ENCODE measurements at regions not wholly inside any gene's neighbourhood (a gene's known extent, or its start where the extent isn't known, plus 50 kb on each side); places are given as distances from the start of the nearest gene placed in this dataset.

GRCh38 chr10:6951732-6952131 lies 371.7 kb upstream of the PRKCQ start:
- H3K4me1 ChIP-seq (ENCODE audit: insufficient read depth, insufficient read length): no peaks in the 10 kb centered on the region
- no peak overlapping the region for H3K4me3 ChIP-seq (ENCODE audit: insufficient read length, low read depth)
- H3K9ac ChIP-seq (ENCODE audit: insufficient read length, low read depth): no peak overlapping the region
- no peaks in the 10 kb centered on the region for H3K9me3 ChIP-seq (ENCODE audit: insufficient read depth, low read length)
- no peaks in the 10 kb centered on the region for H3K27me3 ChIP-seq (ENCODE audit: insufficient read depth, insufficient read length)
- TF ChIP-seq SUZ12 (IDR thresholded peaks at IDR 0.05; ENCODE audit: extremely low read depth, insufficient read depth, insufficient read length): no peak
- TF ChIP-seq ZNF274 (IDR thresholded peaks at IDR 0.05; ENCODE audit: low read depth, low read length): no peak
- no peak for TF ChIP-seq YY1 (IDR thresholded peaks at IDR 0.05; ENCODE audit: insufficient read depth, insufficient read length)
- no peak for DNase-seq (ENCODE audit: low read depth, low spot score)
- H3K36me3 ChIP-seq (ENCODE audit: insufficient read depth, insufficient read length, low read length): no peaks in the 10 kb centered on the region

GRCh38 chr10:6950133-6950532 lies 370.1 kb upstream of the PRKCQ start:
- H3K9ac ChIP-seq (ENCODE audit: insufficient read length, low read depth): no peak overlapping the region
- no peaks in the 10 kb centered on the region for H3K36me3 ChIP-seq (ENCODE audit: insufficient read depth, insufficient read length, low read length)
- H3K9me3 ChIP-seq (ENCODE audit: insufficient read depth, low read length): no peaks in the 10 kb centered on the region
- no peak overlapping the region for H3K4me3 ChIP-seq (ENCODE audit: insufficient read length, low read depth)
- no peak for DNase-seq (ENCODE audit: low read depth, low spot score)
- H3K27me3 ChIP-seq (ENCODE audit: insufficient read depth, insufficient read length): no peaks in the 10 kb centered on the region
- no peaks in the 10 kb centered on the region for H3K4me1 ChIP-seq (ENCODE audit: insufficient read depth, insufficient read length)
- TF ChIP-seq SUZ12 (IDR thresholded peaks at IDR 0.05; ENCODE audit: extremely low read depth, insufficient read depth, insufficient read length) (no peak), YY1 (IDR thresholded peaks at IDR 0.05; ENCODE audit: insufficient read depth, insufficient read length) (no peak), ZNF274 (IDR thresholded peaks at IDR 0.05; ENCODE audit: low read depth, low read length) (no peak)

- TF ChIP-seq ZNF274 (IDR thresholded peaks at IDR 0.05; ENCODE audit: low read depth, low read length): no peak
- no peak for TF ChIP-seq YY1 (IDR thresholded peaks at IDR 0.05; ENCODE audit: insufficient read depth, insufficient read length)
- no peak for TF ChIP-seq SUZ12 (IDR thresholded peaks at IDR 0.05; ENCODE audit: extremely low read depth, insufficient read depth, insufficient read length)
- H3K4me3 ChIP-seq (ENCODE audit: insufficient read length, low read depth): no peak overlapping the region
- H3K27me3 ChIP-seq (ENCODE audit: insufficient read depth, insufficient read length): no peaks in the 10 kb centered on the region
- H3K9ac ChIP-seq (ENCODE audit: insufficient read length, low read depth): no peak overlapping the region
- H3K36me3 ChIP-seq (ENCODE audit: insufficient read depth, insufficient read length, low read length): no peaks in the 10 kb centered on the region
- no peaks in the 10 kb centered on the region for H3K9me3 ChIP-seq (ENCODE audit: insufficient read depth, low read length)
- H3K4me1 ChIP-seq (ENCODE audit: insufficient read depth, insufficient read length): no peaks in the 10 kb centered on the region
- no peak for DNase-seq (ENCODE audit: low read depth, low spot score)
These were observed 364.4 kb upstream of the PRKCQ start for GRCh38 chr10:6944436-6944835.

- TF ChIP-seq ZNF274 (IDR thresholded peaks at IDR 0.05; ENCODE audit: low read depth, low read length): no peak
- no peak for TF ChIP-seq YY1 (IDR thresholded peaks at IDR 0.05; ENCODE audit: insufficient read depth, insufficient read length)
- TF ChIP-seq SUZ12 (IDR thresholded peaks at IDR 0.05; ENCODE audit: extremely low read depth, insufficient read depth, insufficient read length): no peak
- Histone ChIP-seq H3K4me1 (ENCODE audit: insufficient read depth, insufficient read length) (no peaks in the 10 kb centered on the region), H3K36me3 (ENCODE audit: insufficient read depth, insufficient read length, low read length) (no peaks in the 10 kb centered on the region), H3K27me3 (ENCODE audit: insufficient read depth, insufficient read length) (no peaks in the 10 kb centered on the region), H3K9me3 (ENCODE audit: insufficient read depth, low read length) (no peaks in the 10 kb centered on the region; the same call in 1 of the 2 replicates), H3K9ac (ENCODE audit: insufficient read length, low read depth) (no peak overlapping the region), H3K4me3 (ENCODE audit: insufficient read length, low read depth) (no peak overlapping the region)
- DNase-seq (ENCODE audit: low read depth, low spot score): no peak
These were observed 358.3 kb upstream of the PRKCQ start for GRCh38 chr10:6938384-6938783.

GRCh38 chr10:6936931-6937330 lies 356.9 kb upstream of the PRKCQ start:
- no peak for TF ChIP-seq YY1 (IDR thresholded peaks at IDR 0.05; ENCODE audit: insufficient read depth, insufficient read length)
- no peak for TF ChIP-seq SUZ12 (IDR thresholded peaks at IDR 0.05; ENCODE audit: extremely low read depth, insufficient read depth, insufficient read length)
- TF ChIP-seq ZNF274 (IDR thresholded peaks at IDR 0.05; ENCODE audit: low read depth, low read length): no peak
- H3K27me3 ChIP-seq (ENCODE audit: insufficient read depth, insufficient read length): no peaks in the 10 kb centered on the region
- no peaks in the 10 kb centered on the region for H3K36me3 ChIP-seq (ENCODE audit: insufficient read depth, insufficient read length, low read length)
- no peak for DNase-seq (ENCODE audit: low read depth, low spot score)
- no peaks in the 10 kb centered on the region for H3K4me1 ChIP-seq (ENCODE audit: insufficient read depth, insufficient read length)
- H3K4me3 ChIP-seq (ENCODE audit: insufficient read length, low read depth): no peak overlapping the region
- H3K9ac ChIP-seq (ENCODE audit: insufficient read length, low read depth): no peak overlapping the region
- H3K9me3 ChIP-seq (ENCODE audit: insufficient read depth, low read length): no peaks in the 10 kb centered on the region; the same call in 1 of the 2 replicates

- TF ChIP-seq ZNF274 (IDR thresholded peaks at IDR 0.05; ENCODE audit: low read depth, low read length) (no peak), SUZ12 (IDR thresholded peaks at IDR 0.05; ENCODE audit: extremely low read depth, insufficient read depth, insufficient read length) (no peak), YY1 (IDR thresholded peaks at IDR 0.05; ENCODE audit: insufficient read depth, insufficient read length) (no peak)
- Histone ChIP-seq H3K4me1 (ENCODE audit: insufficient read depth, insufficient read length) (no peaks in the 10 kb centered on the region), H3K9me3 (ENCODE audit: insufficient read depth, low read length) (no peaks in the 10 kb centered on the region), H3K4me3 (ENCODE audit: insufficient read length, low read depth) (no peak overlapping the region), H3K36me3 (ENCODE audit: insufficient read depth, insufficient read length, low read length) (no peaks in the 10 kb centered on the region), H3K9ac (ENCODE audit: insufficient read length, low read depth) (no peak overlapping the region), H3K27me3 (ENCODE audit: insufficient read depth, insufficient read length) (no peaks in the 10 kb centered on the region)
- DNase-seq (ENCODE audit: low read depth, low spot score): no peak
These were observed 349.2 kb upstream of the PRKCQ start for GRCh38 chr10:6929148-6929830.

GRCh38 chr10:6928586-6928985 lies 348.5 kb upstream of the PRKCQ start:
- TF ChIP-seq ZNF274 (IDR thresholded peaks at IDR 0.05; ENCODE audit: low read depth, low read length): no peak
- no peak for TF ChIP-seq YY1 (IDR thresholded peaks at IDR 0.05; ENCODE audit: insufficient read depth, insufficient read length)
- TF ChIP-seq SUZ12 (IDR thresholded peaks at IDR 0.05; ENCODE audit: extremely low read depth, insufficient read depth, insufficient read length): no peak
- no peak overlapping the region for H3K4me3 ChIP-seq (ENCODE audit: insufficient read length, low read depth)
- no peaks in the 10 kb centered on the region for H3K9me3 ChIP-seq (ENCODE audit: insufficient read depth, low read length)
- H3K27me3 ChIP-seq (ENCODE audit: insufficient read depth, insufficient read length): no peaks in the 10 kb centered on the region
- no peaks in the 10 kb centered on the region for H3K36me3 ChIP-seq (ENCODE audit: insufficient read depth, insufficient read length, low read length)
- H3K4me1 ChIP-seq (ENCODE audit: insufficient read depth, insufficient read length): no peaks in the 10 kb centered on the region
- no peak overlapping the region for H3K9ac ChIP-seq (ENCODE audit: insufficient read length, low read depth)
- peak; percentile 20 for DNase-seq (ENCODE audit: low read depth, low spot score)

All from NT2/D1 (cell line).